ENCODE measurements at regions not wholly inside any gene's neighbourhood (a gene's known extent, or its start where the extent isn't known, plus 50 kb on each side); places are given as distances from the start of the nearest gene placed in this dataset.
"Not testable (repeated sequence)": the region's sequence is repeated elsewhere in the genome, so short reads cannot be mapped to it uniquely, and the experiment has no call there.

- no peak for DNase-seq
Observed at GRCh38 chr3:43838009-43838758, 147.4 kb downstream of the ABHD5 start.

GRCh38 chr3:43838877-43839276, 148.1 kb downstream of the ABHD5 start:
- no peak for DNase-seq

GRCh38 chr3:43843386-43843785, 152.6 kb downstream of the ABHD5 start:
- no peak for DNase-seq

- DNase-seq = no peak
Observed at GRCh38 chr3:43844757-43845156, 154.0 kb downstream of the ABHD5 start.

- not testable (repeated sequence) for DNase-seq
Observed at GRCh38 chr3:43845553-43845952, 154.8 kb downstream of the ABHD5 start.

- no peak for DNase-seq
Observed at GRCh38 chr3:43852066-43852465, 161.3 kb downstream of the ABHD5 start.

- DNase-seq = no peak
Observed at GRCh38 chr3:43854283-43854682, 163.5 kb downstream of the ABHD5 start.

- DNase-seq = no peak
Observed at GRCh38 chr3:43854916-43855315, 164.2 kb downstream of the ABHD5 start.

- peak; percentile 15 for DNase-seq
Observed at GRCh38 chr3:43855674-43856299, 165.0 kb downstream of the ABHD5 start.

- DNase-seq = no peak
Observed at GRCh38 chr3:43856351-43856750, 165.6 kb downstream of the ABHD5 start.

GRCh38 chr3:43856761-43857160, 166.0 kb downstream of the ABHD5 start:
- no peak for DNase-seq

- DNase-seq = no peak
Observed at GRCh38 chr3:43857361-43858293, 166.9 kb downstream of the ABHD5 start.

- no peak for DNase-seq
Observed at GRCh38 chr3:43858294-43858701, 167.6 kb downstream of the ABHD5 start.

- DNase-seq = no peak
Observed at GRCh38 chr3:43859766-43860165, 169.0 kb downstream of the ABHD5 start.

- no peak for DNase-seq
Observed at GRCh38 chr3:43861635-43862034, 170.9 kb downstream of the ABHD5 start.

- DNase-seq = no peak
Observed at GRCh38 chr3:43862470-43862869, 171.7 kb downstream of the ABHD5 start.

GRCh38 chr3:43862992-43863805, 172.5 kb downstream of the ABHD5 start:
- DNase-seq = no peak

- no peak for DNase-seq
Observed at GRCh38 chr3:43863966-43864933, 173.5 kb downstream of the ABHD5 start.

GRCh38 chr3:43865351-43865750, 174.6 kb downstream of the ABHD5 start:
- DNase-seq = no peak

- no peak for DNase-seq
Observed at GRCh38 chr3:43865887-43866528, 175.3 kb downstream of the ABHD5 start.
